ENCODE measurements at regions not wholly inside any gene's neighbourhood (a gene's known extent, or its start where the extent isn't known, plus 50 kb on each side); places are given as distances from the start of the nearest gene placed in this dataset.

GRCh38 chr1:29441916-29442668, 205.8 kb downstream of the PTPRU start (continued):
- TF ChIP-seq BCLAF1 (IDR thresholded peaks at IDR 0.05) = no peak

GRCh38 chr1:29439615-29440014, 203.3 kb downstream of the PTPRU start:
- H3K27ac ChIP-seq (ENCODE audit: control insufficient read depth, insufficient read depth) = no peak overlapping the region
- BruUV-seq (replicated peaks) = no TSS peak
- peaks cover 0 to 2% of the 10 kb centered on the region in 2 experiments; a peak in 2 of 4 replicates for H3K27me3 ChIP-seq (replicated peaks in 1 of 2; ENCODE audit: control insufficient read depth in 2 of 2, insufficient read depth in 2 of 2, low read length in 1 of 2)
- H3K4me1 ChIP-seq (ENCODE audit: control insufficient read depth, insufficient read depth, low read length) = no peaks in the 10 kb centered on the region
- FAIRE-seq (no peak), ATAC-seq (no peak), DNase-seq (ENCODE audit: low read depth, low spot score) (no peak)
- no peaks in the 10 kb centered on the region for H4K20me1 ChIP-seq (ENCODE audit: control insufficient read depth, insufficient read depth)
- CTCF ChIA-PET = no interaction called here
- no peak overlapping the region for H3K9ac ChIP-seq (ENCODE audit: control insufficient read depth, insufficient read depth, low read length)
- SMC1A ChIA-PET (ENCODE audit: uncharacterized antibody, unreplicated experiment) = no interaction called here
- no peak overlapping the region for H3K4me2 ChIP-seq (ENCODE audit: control insufficient read depth, insufficient read depth)
- intact Hi-C loops (cut with micrococcal nuclease; ENCODE audit: unreplicated experiment) (no loop called here), in situ Hi-C loops (cut with MboI) (no loop called here)
- WGBS (ENCODE audit: insufficient coverage, insufficient replicate concordance, low lambda C conversion rate, missing lambda C conversion rate) = 23% methylated on average over 7 of the region's 7 CpGs
- no peak for TF ChIP-seq BCLAF1 (IDR thresholded peaks at IDR 0.05)
- TF ChIP-seq SIN3A (IDR thresholded peaks at IDR 0.05; ENCODE audit: low read depth, low read length) = no peak
- no peak overlapping the region for H2AFZ ChIP-seq (ENCODE audit: control insufficient read depth, low read depth, low read length)
- no peaks in the 10 kb centered on the region for H3K36me3 ChIP-seq (ENCODE audit: control insufficient read depth in 2 of 2, insufficient read depth in 2 of 2, low read length in 1 of 2)
- no peaks in the 10 kb centered on the region for H3K79me2 ChIP-seq (ENCODE audit: control insufficient read depth, insufficient read depth, low read length)
- POLR2A ChIA-PET = no interaction called here
- H3K9me3 ChIP-seq (replicated peaks; ENCODE audit: control insufficient read depth, insufficient read depth, low read length) = no peaks in the 10 kb centered on the region
- RAD21 ChIA-PET (ENCODE audit: unreplicated experiment) = no interaction called here
- no peak overlapping the region for H3K4me3 ChIP-seq
